ENCODE measurements at regions not wholly inside any gene's neighbourhood (a gene's known extent, or its start where the extent isn't known, plus 50 kb on each side); places are given as distances from the start of the nearest gene placed in this dataset.

GRCh38 chr15:77547801-77548588, 84.7 kb downstream of the LINGO1 start:
- no peak for DNase-seq (ENCODE audit: extremely low read depth in 1 of 4, low spot score in 3 of 4)
- TF ChIP-seq KHSRP (IDR thresholded peaks at IDR 0.05) (no peak), KLF1 (tag; IDR thresholded peaks at IDR 0.05) (no peak), PHF20 (IDR thresholded peaks at IDR 0.05; ENCODE audit: partially characterized antibody) (no peak)
- TF ChIP-seq, protein P1, sequence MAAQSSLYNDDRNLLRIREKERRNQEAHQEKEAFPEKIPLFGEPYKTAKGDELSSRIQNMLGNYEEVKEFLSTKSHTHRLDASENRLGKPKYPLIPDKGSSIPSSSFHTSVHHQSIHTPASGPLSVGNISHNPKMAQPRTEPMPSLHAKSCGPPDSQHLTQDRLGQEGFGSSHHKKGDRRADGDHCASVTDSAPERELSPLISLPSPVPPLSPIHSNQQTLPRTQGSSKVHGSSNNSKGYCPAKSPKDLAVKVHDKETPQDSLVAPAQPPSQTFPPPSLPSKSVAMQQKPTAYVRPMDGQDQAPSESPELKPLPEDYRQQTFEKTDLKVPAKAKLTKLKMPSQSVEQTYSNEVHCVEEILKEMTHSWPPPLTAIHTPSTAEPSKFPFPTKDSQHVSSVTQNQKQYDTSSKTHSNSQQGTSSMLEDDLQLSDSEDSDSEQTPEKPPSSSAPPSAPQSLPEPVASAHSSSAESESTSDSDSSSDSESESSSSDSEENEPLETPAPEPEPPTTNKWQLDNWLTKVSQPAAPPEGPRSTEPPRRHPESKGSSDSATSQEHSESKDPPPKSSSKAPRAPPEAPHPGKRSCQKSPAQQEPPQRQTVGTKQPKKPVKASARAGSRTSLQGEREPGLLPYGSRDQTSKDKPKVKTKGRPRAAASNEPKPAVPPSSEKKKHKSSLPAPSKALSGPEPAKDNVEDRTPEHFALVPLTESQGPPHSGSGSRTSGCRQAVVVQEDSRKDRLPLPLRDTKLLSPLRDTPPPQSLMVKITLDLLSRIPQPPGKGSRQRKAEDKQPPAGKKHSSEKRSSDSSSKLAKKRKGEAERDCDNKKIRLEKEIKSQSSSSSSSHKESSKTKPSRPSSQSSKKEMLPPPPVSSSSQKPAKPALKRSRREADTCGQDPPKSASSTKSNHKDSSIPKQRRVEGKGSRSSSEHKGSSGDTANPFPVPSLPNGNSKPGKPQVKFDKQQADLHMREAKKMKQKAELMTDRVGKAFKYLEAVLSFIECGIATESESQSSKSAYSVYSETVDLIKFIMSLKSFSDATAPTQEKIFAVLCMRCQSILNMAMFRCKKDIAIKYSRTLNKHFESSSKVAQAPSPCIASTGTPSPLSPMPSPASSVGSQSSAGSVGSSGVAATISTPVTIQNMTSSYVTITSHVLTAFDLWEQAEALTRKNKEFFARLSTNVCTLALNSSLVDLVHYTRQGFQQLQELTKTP (IDR thresholded peaks at IDR 0.05; ENCODE audit: low read depth in 1 of 2, partially characterized antibody in 2 of 2) = no peak
- H2AFZ ChIP-seq (ENCODE audit: low read depth, low read length) = no peak overlapping the region
- H3K9ac ChIP-seq (ENCODE audit: insufficient read depth in 1 of 2, low read depth in 2 of 2, low read length in 2 of 2) = no peak overlapping the region
- H3K36me3 ChIP-seq (ENCODE audit: control insufficient read depth, insufficient read depth, low read length) = no peaks in the 10 kb centered on the region
- intact Hi-C loops (cut with micrococcal nuclease) (loop anchor here (5.0 kb wide), 1 partner anchor 521 kb away; no protein-coding TSS in a partner anchor), in situ Hi-C loops (cut with MboI) (no loop called here)
- H3K27me3 ChIP-seq (ENCODE audit: control insufficient read depth in 2 of 2, insufficient read depth in 2 of 2, low read length in 2 of 2) = peaks cover 0 to 2% of the 10 kb centered on the region in 2 experiments; a peak in 3 of 5 replicates
- peaks cover 0 to 19% of the 10 kb centered on the region in 2 experiments; a peak in 4 of 5 replicates for H3K4me1 ChIP-seq (replicated peaks in 1 of 2; ENCODE audit: control insufficient read depth in 2 of 2, insufficient read depth in 2 of 2, low read length in 2 of 2)
- no peak for FAIRE-seq
- no peaks in the 10 kb centered on the region for H3K79me2 ChIP-seq (ENCODE audit: control insufficient read depth, insufficient read depth, low read length)
- no peak for ATAC-seq
- H3K4me2 ChIP-seq (ENCODE audit: insufficient read depth, low read length) = no peak overlapping the region
- H3K9me1 ChIP-seq (ENCODE audit: control insufficient read depth, insufficient read depth, low read length) = no peaks in the 10 kb centered on the region
- WGBS (ENCODE audit: insufficient coverage, low coverage, missing lambda C conversion rate) = 26% methylated on average over 17 of the region's 19 CpGs
- no TSS peak for BruUV-seq (replicated peaks)
- no peak overlapping the region for H3K27ac ChIP-seq (ENCODE audit: extremely low read depth, low read depth, low read length)
- no peak overlapping the region for H3K4me3 ChIP-seq
- no peaks in the 10 kb centered on the region for H3K9me3 ChIP-seq (replicated peaks; ENCODE audit: control insufficient read depth, insufficient read depth, low read depth, low read length)
- peaks cover under 1% of the 10 kb centered on the region; the same call in 1 of the 2 replicates for H4K20me1 ChIP-seq (replicated peaks; ENCODE audit: control insufficient read depth, insufficient read depth, low read length)
- POLR2A ChIA-PET = interaction anchor here (0.6 kb wide), 1 partner anchor 601 kb away, joined by 3 read pairs; no protein-coding TSS in a partner anchor
- CTCF ChIA-PET (ENCODE audit: low intra/inter-chr PET ratio) = no interaction called here

All from K562 (cell line).